H54 (cell line): ENCODE measurements at regions not wholly inside any gene's neighbourhood (a gene's known extent, or its start where the extent isn't known, plus 50 kb on each side); places are given as distances from the start of the nearest gene placed in this dataset.
"Not testable (repeated sequence)": the region's sequence is repeated elsewhere in the genome, so short reads cannot be mapped to it uniquely, and the experiment has no call there.

Experiments
- DNase-seq: peaks from one replicate; pipeline ENCODE4 v3.0.0; 2011; ENCODE audit warnings: low spot score, mixed read lengths; ENCODE audit not compliant: insufficient read length
- FAIRE-seq: peaks from 3 replicates; lab custom pipeline; 2011; peaks lifted over from hg19 to GRCh38; lab: Jason Lieb, UNC
- POLR2A ChIP-seq: IDR thresholded peaks from 2 replicates; pipeline ENCODE4 v1.6.1; 2011; ENCODE audit warnings: low read depth, mild to moderate bottlenecking, low read length

DNA sequence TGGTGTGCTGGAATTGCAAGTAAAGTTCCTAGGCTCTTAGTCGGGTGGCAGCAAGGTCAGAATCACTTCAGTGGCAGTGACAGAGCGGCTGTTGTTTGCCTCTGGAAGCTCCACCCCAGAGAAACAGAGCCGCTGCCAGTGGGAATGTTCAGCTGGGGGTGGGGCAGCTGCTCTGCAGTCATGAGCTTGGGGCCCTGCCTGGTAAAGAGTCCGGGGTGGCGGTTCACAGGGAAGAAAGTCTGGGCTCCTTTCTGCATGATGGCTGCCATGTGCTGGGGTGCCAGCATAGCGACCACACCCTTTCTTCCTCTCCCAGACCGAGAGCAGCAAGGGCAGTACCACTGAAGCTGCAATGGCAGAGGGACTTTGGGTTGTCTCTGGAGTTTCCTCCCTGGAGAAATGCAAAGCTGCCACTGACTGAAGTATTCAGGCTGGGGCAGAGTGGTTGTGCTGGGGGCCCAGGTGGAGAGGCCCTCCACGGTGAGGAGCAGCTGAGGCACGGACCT is 108.8 kb upstream of the CENPE start:
- no peak for FAIRE-seq
- no peak for TF ChIP-seq POLR2A
- peak; percentile 4 for DNase-seq

DNA sequence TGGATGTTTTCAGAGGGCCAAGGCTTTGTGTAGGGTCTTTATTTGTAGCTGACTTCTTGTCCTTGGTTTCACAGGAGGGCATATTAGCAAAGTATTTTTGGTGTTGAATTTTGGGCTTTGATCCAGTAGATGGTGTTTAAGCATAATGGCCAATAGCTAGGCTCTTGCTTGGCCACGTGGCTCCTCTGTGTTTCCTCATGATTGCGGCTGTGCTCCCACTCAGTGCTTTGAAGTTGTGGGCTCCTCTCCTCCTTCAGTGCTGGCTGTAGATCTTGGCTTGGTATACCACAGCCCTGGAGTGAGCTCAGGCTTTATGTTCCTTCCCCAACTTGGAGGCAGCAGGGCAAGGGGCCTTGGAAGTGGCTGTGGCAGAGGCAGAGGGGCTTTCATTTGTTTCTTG is 107.2 kb upstream of the CENPE start:
- FAIRE-seq = no peak
- DNase-seq = no peak
- no peak for TF ChIP-seq POLR2A

DNA sequence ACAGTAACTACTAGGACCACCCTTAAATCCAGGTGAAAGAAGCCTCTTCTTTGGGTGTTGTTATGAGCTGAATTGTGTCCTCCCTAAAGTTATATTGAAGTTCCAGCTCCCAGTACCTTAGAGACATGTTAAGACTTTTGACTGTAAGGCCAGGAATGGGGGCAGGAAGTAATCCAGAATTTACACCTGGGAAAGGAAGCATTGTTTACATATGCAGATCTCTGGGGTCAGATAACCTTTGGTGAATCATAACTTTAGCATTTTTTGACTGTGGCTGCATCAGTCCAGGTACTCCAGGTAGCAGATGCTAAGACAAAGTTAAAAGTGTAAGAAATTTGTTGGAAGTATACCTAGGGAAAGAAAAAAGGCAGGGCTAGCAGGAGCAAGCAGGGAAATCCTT is 104.9 kb upstream of the CENPE start:
- FAIRE-seq (no peak), DNase-seq (no peak)
- no peak for TF ChIP-seq POLR2A

DNA sequence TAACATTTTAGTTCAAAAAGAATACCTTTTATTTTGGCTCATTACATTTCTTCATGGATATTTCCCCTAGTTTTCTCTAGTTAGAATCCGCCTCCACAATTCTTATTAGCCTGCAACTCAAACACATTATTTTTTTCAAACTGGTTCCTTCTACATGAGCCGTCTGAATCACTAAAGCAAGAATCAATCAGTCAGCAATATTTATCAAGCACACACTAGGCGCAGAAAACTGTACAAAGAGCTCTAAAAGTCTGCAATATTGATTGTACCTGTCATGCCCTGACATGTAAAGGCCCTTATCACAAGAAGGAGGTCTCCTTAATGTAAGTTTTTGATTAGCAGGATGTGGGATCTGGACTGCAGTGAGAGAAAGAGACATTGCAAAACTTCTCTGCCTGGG is 94.8 kb upstream of the CENPE start:
- DNase-seq = no peak
- TF ChIP-seq POLR2A = no peak
- no peak for FAIRE-seq

DNA sequence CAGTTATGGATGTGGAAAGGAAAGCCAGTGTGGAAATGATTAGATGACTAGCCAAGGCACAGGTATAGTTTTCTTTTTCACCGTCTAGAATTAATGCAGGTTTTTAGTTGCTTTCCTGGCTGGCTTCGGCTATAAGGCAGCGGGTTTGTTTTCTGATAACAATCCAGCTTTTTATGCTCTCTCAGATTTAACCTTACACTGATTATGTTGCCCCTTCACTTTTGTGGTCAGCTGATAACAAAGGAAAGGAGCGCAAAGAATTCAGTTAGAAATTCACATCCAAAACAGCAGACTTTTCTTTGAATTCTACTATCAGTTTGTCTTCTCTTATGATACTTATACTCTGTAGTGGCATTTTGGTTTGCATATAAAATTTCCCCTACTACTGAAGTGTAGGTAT is 94.2 kb upstream of the CENPE start:
- no peak for TF ChIP-seq POLR2A
- no peak for DNase-seq
- no peak for FAIRE-seq

DNA sequence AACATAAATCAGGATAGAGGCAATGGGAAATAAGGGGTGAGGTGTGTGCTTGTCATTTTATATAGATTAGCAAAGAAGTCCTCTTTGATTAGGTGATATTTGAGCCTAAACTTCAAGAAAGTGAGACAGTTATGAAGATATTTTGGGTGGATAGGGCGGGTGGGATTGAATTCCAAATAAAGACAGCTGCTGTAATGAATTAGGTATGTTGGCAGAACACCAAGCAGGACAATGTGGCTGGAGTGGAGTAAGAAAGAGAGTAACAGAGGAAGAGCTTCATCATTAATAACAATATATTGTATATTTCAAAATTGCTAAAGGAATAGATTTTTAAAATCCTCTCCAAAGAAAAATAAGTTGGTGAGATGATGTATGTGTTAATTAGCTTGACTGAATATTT is 91.0 kb upstream of the CENPE start:
- no peak for TF ChIP-seq POLR2A
- FAIRE-seq (no peak), DNase-seq (no peak)

DNA sequence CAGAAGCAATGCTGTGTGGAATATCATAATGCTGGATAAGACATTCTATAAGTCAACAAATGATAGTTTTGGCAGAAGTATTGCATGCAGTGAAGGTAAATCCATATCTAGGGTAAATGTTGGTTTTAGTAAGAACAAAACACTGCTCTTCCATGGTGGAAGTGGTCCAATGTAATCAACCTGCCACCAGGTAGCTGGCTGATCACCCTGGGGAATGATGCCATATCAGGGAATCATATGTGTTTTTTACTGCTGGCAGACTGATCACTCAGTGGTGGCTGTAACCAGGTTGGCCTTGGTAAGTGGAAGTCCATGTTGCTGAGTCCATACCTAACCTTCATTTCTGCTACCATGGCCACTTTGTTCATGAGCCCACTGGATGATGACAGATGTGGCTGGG is 74.0 kb upstream of the CENPE start:
- no peak for FAIRE-seq
- no peak for DNase-seq
- no peak for TF ChIP-seq POLR2A

DNA sequence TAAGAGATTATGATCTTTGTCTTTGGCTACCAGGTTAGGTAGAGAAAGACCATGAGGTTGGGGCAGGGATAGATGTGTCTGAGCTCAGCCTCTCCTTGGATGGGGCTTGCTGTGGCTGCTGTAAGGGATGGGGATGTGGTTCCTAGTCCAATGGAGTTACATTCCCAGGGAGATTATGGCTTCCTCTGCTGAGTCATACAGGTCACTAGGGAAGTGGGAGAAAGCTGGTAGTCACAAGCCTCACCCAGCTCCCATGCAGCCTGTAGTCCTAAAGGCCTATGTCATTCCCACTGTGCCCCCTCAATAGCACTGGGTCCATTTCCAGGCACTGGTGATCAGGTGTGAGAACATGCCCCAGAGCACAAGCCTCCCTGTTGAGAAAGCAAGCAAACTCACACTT is 70.6 kb upstream of the CENPE start:
- TF ChIP-seq POLR2A = no peak
- no peak for FAIRE-seq
- no peak for DNase-seq

DNA sequence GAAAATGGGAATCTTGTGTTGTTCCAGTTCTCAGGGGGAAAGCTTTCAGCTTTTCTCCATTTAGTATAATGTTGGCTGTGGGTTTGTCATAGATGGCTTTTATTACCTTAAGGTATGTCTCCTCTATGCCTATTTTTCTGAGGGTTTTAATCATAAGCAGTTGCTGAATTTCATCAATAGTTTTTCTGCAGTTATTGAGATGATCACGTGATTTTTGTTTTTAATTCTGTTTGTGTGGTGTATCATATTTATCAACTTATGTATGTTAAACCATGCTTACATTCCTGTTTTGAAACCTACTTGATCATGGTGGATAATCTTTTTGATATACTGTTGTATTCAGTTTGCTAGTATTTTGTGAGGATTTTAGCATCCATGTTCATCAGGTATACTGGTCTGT is 66.8 kb upstream of the CENPE start:
- DNase-seq (no peak), FAIRE-seq (no peak)

DNA sequence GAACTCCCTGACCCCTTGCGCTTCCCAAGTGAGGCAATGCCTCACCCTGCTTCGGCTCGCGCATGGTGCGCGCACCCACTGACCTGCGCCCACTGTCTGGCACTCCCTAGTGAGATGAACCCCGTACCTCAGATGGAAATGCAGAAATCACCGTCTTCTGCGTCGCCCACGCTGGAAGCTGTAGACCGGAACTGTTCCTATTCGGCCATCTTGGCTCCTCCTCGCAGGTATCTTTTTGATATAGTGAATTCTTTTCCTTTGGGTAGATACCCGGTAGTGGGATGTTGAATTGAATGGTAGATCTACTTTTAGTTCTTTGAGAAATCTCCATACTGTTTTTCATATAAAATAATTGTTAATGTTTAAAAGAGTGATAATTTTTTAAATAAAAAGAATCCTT is 57.9 kb upstream of the CENPE start:
- not testable (repeated sequence) for FAIRE-seq, DNase-seq

More for the DNA sequence above, 66.8 kb upstream of the CENPE start:
- TF ChIP-seq POLR2A = no peak
